Cardiac fibroblast (primary cell): ENCODE measurements at regions not wholly inside any gene's neighbourhood (a gene's known extent, or its start where the extent isn't known, plus 50 kb on each side); places are given as distances from the start of the nearest gene placed in this dataset.

Experiments
- DNase-seq, 2 donors: peaks; one replicate each; pipeline versions ENCODE4 v3.0.0 to v3.0.0-alpha.2; 2010; ENCODE audit warnings: low read depth in 2 of 2
- H3K4me3 ChIP-seq, 2 donors: replicated peaks in 1 of 2; 1 replicate in 1 of 2; 2 replicates in 1 of 2; pipeline ENCODE4 v1.5.1; 2011; ENCODE audit warnings: low read depth in 2 of 2, low read length in 2 of 2, mild to moderate bottlenecking in 2 of 2, moderate library complexity in 1 of 2
- TF ChIP-seq, protein P1 (sequence below): IDR thresholded peaks from one replicate; pipeline ENCODE4 v1.5.1; 2011; ENCODE audit warnings: low read depth, mild to moderate bottlenecking, low read length, inconsistent platforms

DNA sequence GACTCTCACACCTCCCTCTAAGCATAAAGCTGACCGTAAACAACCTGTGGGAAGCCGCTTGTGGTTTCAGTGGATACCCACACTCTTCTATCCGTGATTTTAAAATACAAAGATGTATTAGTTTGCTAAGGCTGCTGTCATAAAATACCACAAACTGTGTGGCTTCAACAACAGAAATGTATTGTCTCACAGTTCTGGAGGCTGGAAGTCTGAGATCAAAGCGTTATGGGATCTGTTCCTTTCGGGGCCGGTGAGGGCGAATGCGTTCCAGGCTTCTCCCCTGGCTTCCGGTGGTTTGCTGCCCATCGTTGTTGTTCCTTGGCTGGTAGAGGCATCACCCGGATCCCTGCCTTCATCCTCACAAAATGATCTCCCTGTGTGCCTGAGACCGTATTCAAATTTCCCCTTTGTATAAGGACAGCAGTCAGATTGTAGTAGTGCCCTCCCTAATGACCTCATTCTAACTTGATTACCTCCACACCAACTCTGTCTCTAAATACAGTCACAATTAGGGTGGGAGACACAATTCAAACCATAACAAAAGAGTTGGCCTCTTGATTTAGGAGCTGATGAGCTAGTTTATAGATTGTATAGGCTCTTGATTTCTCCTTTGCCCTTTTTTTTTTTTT lies 210.6 kb upstream of the SOX4 start:
- H3K4me3 ChIP-seq, result no peak overlapping the region
- no peak for DNase-seq
- TF ChIP-seq, protein P1, sequence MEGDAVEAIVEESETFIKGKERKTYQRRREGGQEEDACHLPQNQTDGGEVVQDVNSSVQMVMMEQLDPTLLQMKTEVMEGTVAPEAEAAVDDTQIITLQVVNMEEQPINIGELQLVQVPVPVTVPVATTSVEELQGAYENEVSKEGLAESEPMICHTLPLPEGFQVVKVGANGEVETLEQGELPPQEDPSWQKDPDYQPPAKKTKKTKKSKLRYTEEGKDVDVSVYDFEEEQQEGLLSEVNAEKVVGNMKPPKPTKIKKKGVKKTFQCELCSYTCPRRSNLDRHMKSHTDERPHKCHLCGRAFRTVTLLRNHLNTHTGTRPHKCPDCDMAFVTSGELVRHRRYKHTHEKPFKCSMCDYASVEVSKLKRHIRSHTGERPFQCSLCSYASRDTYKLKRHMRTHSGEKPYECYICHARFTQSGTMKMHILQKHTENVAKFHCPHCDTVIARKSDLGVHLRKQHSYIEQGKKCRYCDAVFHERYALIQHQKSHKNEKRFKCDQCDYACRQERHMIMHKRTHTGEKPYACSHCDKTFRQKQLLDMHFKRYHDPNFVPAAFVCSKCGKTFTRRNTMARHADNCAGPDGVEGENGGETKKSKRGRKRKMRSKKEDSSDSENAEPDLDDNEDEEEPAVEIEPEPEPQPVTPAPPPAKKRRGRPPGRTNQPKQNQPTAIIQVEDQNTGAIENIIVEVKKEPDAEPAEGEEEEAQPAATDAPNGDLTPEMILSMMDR, result no peak

- TF ChIP-seq, protein P1, result no peak
Measured at GRCh38 chr6:21383450-21384085, 210.0 kb upstream of the SOX4 start.

GRCh38 chr6:21384216-21384615 lies 209.3 kb upstream of the SOX4 start:
- no peak overlapping the region for H3K4me3 ChIP-seq
- TF ChIP-seq, protein P1, result no peak
- DNase-seq, result no peak

More at GRCh38 chr6:21383450-21384085, 210.0 kb upstream of the SOX4 start:
- H3K4me3 ChIP-seq, result no peak overlapping the region
- DNase-seq, result no peak

DNA sequence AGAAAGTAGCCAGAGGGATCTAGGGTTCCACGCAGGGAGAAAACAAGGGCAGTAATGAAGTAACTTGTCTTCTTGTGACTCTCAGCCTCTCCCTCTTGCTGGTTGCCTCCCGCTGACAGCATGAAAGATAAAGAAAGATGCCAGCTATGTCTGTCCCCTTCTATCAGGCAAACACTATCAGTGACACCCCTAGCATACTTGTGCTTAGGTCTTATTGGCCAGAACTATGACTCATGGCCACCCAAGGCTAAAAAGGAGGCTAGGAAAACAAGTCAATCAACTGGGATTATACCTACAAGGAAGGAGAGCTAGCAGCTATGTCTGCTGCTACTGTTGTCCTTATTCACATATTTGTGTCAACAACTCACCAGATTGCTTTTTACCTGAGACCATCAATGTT lies 206.8 kb upstream of the SOX4 start:
- TF ChIP-seq, protein P1, result no peak
- H3K4me3 ChIP-seq, result no peak overlapping the region
- DNase-seq, result no peak

- TF ChIP-seq, protein P1, result no peak
- no peak for DNase-seq
- H3K4me3 ChIP-seq, result no peak overlapping the region
Measured at GRCh38 chr6:21390532-21391213, 202.9 kb upstream of the SOX4 start.

- H3K4me3 ChIP-seq, result no peak overlapping the region
- DNase-seq, result no peak
- TF ChIP-seq, protein P1, result no peak
Measured at GRCh38 chr6:21392177-21392576, 201.4 kb upstream of the SOX4 start.
